Tibial artery (tissue), 4 donors: ENCODE measurements at regions not wholly inside any gene's neighbourhood (a gene's known extent, or its start where the extent isn't known, plus 50 kb on each side); places are given as distances from the start of the nearest gene placed in this dataset.

Source experiments
- DNase-seq, 2 donors: peaks; one replicate each; pipeline ENCODE4 v3.0.0-alpha.2; 2019
- H3K27ac ChIP-seq, 2 donors: fragments of 200-600 bp; sonication (generic) in 1 of 2; 1 replicate in 1 of 2; 2 replicates in 1 of 2; pipeline ENCODE4 v1.5.1; 2018 to 2019; ENCODE audit warnings: mild to moderate bottlenecking in 1 of 2
- H3K27me3 ChIP-seq, 2 donors: fragments of 200-600 bp; sonication (generic) in 1 of 2; one replicate each; pipeline versions ENCODE4 v1.5.1 to v1.6.0; 2016 to 2019
- H3K36me3 ChIP-seq, 3 donors: fragments of 200-600 bp; sonication (generic) in 2 of 3; one replicate each; pipeline ENCODE4 v1.5.1; 2016 to 2019; ENCODE audit warnings: mild to moderate bottlenecking in 2 of 3
- H3K4me1 ChIP-seq, 4 donors: fragments of 200-600 bp; sonication (generic) in 2 of 4; 1 replicate in 3 of 4; 2 replicates in 1 of 4; pipeline ENCODE4 v1.5.1; 2016 to 2019
- H3K4me3 ChIP-seq, 2 donors: fragments of 200-600 bp; sonication (generic) in 1 of 2; 1 replicate in 1 of 2; 2 replicates in 1 of 2; pipeline ENCODE4 v1.5.1; 2018 to 2019; ENCODE audit warnings: mild to moderate bottlenecking in 2 of 2
- H3K9me3 ChIP-seq, 3 donors: fragments of 200-600 bp; sonication (generic) in 1 of 3; one replicate each; pipeline ENCODE4 v1.5.1; 2016 to 2019
- CTCF ChIP-seq, 2 experiments: fragments of 200-600 bp in 1 of 2; fragments of 450-650 bp in 1 of 2; IDR thresholded peaks; one replicate each; pipeline ENCODE4 v1.5.1; 2017 to 2019; ENCODE audit warnings: antibody characterized with exemption in 2 of 2, mild to moderate bottlenecking in 1 of 2, moderate library complexity in 1 of 2
- intact Hi-C: fragments of 100-400 bp; cut with DNase I; formaldehyde crosslinking; loops from one replicate; pipeline ENCODE4 v1.15.0; 2023; ENCODE audit warnings: low total_unique reads

- no peaks in the 10 kb centered on the region for H3K27me3 ChIP-seq
- intact Hi-C loops = no loop called here
- no peak for DNase-seq
- no peaks in the 10 kb centered on the region for H3K36me3 ChIP-seq
- H3K27ac ChIP-seq = peak overlapping the region; percentile 61 to 66
- H3K4me1 ChIP-seq = peaks cover 0 to 60% (median 36%) of the 10 kb centered on the region in 4 donors
- H3K4me3 ChIP-seq = no peak overlapping the region
- no peaks in the 10 kb centered on the region for H3K9me3 ChIP-seq
- no peak for TF ChIP-seq CTCF (IDR thresholded peaks at IDR 0.05)
These were observed 67.6 kb downstream of the MRPL14 start for GRCh38 chr6:44059359-44060346.

GRCh38 chr6:44058617-44059358, 68.5 kb downstream of the MRPL14 start:
- intact Hi-C loops = no loop called here
- H3K4me3 ChIP-seq = no peak overlapping the region

DNA sequence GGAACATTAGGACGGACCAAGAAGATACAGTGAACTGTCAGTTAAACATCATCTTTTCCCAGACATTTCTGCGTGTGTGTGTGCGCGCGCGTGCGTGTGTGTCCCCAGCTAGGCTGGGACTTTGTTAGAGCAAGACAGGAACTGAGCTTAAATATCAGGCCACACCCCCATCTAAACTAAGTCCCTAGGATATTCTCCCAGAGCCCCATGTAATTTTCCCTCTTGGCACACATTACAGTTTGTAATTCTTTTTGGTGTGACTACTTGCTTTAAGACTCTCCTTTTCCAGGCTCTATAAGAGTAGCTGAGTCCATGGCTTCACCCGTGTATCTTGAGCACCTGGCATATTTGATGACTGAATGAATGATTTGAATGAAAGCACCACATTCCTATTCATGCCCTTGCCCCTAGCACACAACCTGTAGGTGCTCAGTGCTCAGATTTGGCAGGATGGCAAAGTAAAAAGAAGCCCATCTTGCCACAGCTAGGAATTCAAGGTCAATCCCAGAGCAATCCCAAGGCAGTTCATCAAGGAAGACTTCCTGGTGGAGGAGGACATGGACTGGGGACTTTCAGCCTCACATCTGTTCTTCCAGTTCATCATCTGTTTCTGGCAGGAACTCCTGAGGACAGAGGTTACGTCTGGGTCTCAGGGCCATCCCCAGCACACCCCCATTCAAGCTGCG, 69.2 kb downstream of the MRPL14 start:
- peaks cover 0 to 63% (median 36%) of the 10 kb centered on the region in 4 donors for H3K4me1 ChIP-seq
- no peak overlapping the region for H3K4me3 ChIP-seq
- H3K9me3 ChIP-seq = no peaks in the 10 kb centered on the region
- H3K27ac ChIP-seq = peak overlapping the region; percentile 61 to 66
- no peaks in the 10 kb centered on the region for H3K36me3 ChIP-seq
- no peak for TF ChIP-seq CTCF (IDR thresholded peaks at IDR 0.05)
- no peak for DNase-seq
- H3K27me3 ChIP-seq = no peaks in the 10 kb centered on the region
- intact Hi-C loops = no loop called here

More at GRCh38 chr6:44058617-44059358, 68.5 kb downstream of the MRPL14 start:
- Histone ChIP-seq H3K36me3 (no peaks in the 10 kb centered on the region), H3K27me3 (no peaks in the 10 kb centered on the region), H3K4me1 (peaks cover 0 to 64% (median 36%) of the 10 kb centered on the region in 4 donors), H3K9me3 (no peaks in the 10 kb centered on the region), H3K27ac (peak overlapping the region; percentile 61 to 66)
- peak; percentile 91 to 93 for DNase-seq
- no peak for TF ChIP-seq CTCF (IDR thresholded peaks at IDR 0.05)

- no peaks in the 10 kb centered on the region for H3K27me3 ChIP-seq
- no peaks in the 10 kb centered on the region for H3K36me3 ChIP-seq
- no peak overlapping the region for H3K4me3 ChIP-seq
- intact Hi-C loops = no loop called here
- no peaks in the 10 kb centered on the region for H3K9me3 ChIP-seq
- peak overlapping the region in 1 of 2 donors; percentile 66 for H3K27ac ChIP-seq
- TF ChIP-seq CTCF (IDR thresholded peaks at IDR 0.05) = no peak
- H3K4me1 ChIP-seq = peaks cover 0 to 62% (median 31%) of the 10 kb centered on the region in 4 donors
- DNase-seq = no peak
These were observed 69.9 kb downstream of the MRPL14 start for GRCh38 chr6:44057238-44057930.
